Duodenal mucosa (tissue), 2 donors: ENCODE measurements at regions not wholly inside any gene's neighbourhood (a gene's known extent, or its start where the extent isn't known, plus 50 kb on each side); places are given as distances from the start of the nearest gene placed in this dataset.

ENCODE experiments used
- H3K27ac ChIP-seq: one replicate; pipeline ENCODE4 v1.7.0; 2013; ENCODE audit warnings: low read depth, low read length
- H3K27me3 ChIP-seq, 2 donors: one replicate each; pipeline ENCODE4 v1.7.0; 2013; ENCODE audit warnings: low read length in 2 of 2, control low read depth in 1 of 2; ENCODE audit not compliant: insufficient read depth in 2 of 2, control insufficient read depth in 1 of 2
- H3K36me3 ChIP-seq, 2 donors: one replicate each; pipeline ENCODE4 v1.7.0; 2013; ENCODE audit warnings: low read length in 2 of 2, control low read depth in 1 of 2; ENCODE audit not compliant: insufficient read depth in 2 of 2, control insufficient read depth in 1 of 2
- H3K4me1 ChIP-seq, 2 donors: one replicate each; pipeline ENCODE4 v1.7.0; 2013; ENCODE audit warnings: low read length in 2 of 2, control low read depth in 1 of 2; ENCODE audit not compliant: insufficient read depth in 2 of 2, control insufficient read depth in 1 of 2
- H3K4me3 ChIP-seq, 2 donors: one replicate each; pipeline ENCODE4 v1.7.0; 2013; ENCODE audit warnings: low read length in 2 of 2, low read depth in 1 of 2
- H3K9ac ChIP-seq, 2 donors: one replicate each; pipeline ENCODE4 v1.7.0; 2013; ENCODE audit warnings: low read length in 2 of 2, low read depth in 1 of 2
- H3K9me3 ChIP-seq, 2 donors: one replicate each; pipeline ENCODE4 v1.7.0; 2013; ENCODE audit warnings: low read length in 2 of 2, control low read depth in 1 of 2; ENCODE audit not compliant: control insufficient read depth in 1 of 2

GRCh38 chr13:44302940-44303575 is 70.6 kb upstream of the SERP2 start:
- Histone ChIP-seq H3K4me1 (peaks cover 10 to 32% of the 10 kb centered on the region in 2 donors), H3K36me3 (no peaks in the 10 kb centered on the region), H3K9me3 (no peaks in the 10 kb centered on the region), H3K27me3 (no peaks in the 10 kb centered on the region), H3K27ac (no peak overlapping the region), H3K4me3 (no peak overlapping the region), H3K9ac (no peak overlapping the region)

GRCh38 chr13:44303681-44304432 is 69.8 kb upstream of the SERP2 start:
- H3K4me3 ChIP-seq = no peak overlapping the region
- H3K36me3 ChIP-seq = no peaks in the 10 kb centered on the region
- H3K9ac ChIP-seq = no peak overlapping the region
- peaks cover 10 to 32% of the 10 kb centered on the region in 2 donors for H3K4me1 ChIP-seq
- no peaks in the 10 kb centered on the region for H3K9me3 ChIP-seq
- H3K27ac ChIP-seq = no peak overlapping the region
- H3K27me3 ChIP-seq = no peaks in the 10 kb centered on the region

- H3K36me3 ChIP-seq = no peaks in the 10 kb centered on the region
- H3K9ac ChIP-seq = no peak overlapping the region
- H3K27ac ChIP-seq = no peak overlapping the region
- peaks cover 10 to 33% of the 10 kb centered on the region in 2 donors for H3K4me1 ChIP-seq
- H3K4me3 ChIP-seq = no peak overlapping the region
- H3K27me3 ChIP-seq = no peaks in the 10 kb centered on the region
- H3K9me3 ChIP-seq = no peaks in the 10 kb centered on the region
Observed at GRCh38 chr13:44304433-44304725, 69.2 kb upstream of the SERP2 start.

GRCh38 chr13:44305286-44305685 is 68.3 kb upstream of the SERP2 start:
- Histone ChIP-seq H3K4me1 (peaks cover 10 to 40% of the 10 kb centered on the region in 2 donors), H3K4me3 (no peak overlapping the region), H3K36me3 (no peaks in the 10 kb centered on the region), H3K9me3 (no peaks in the 10 kb centered on the region), H3K27me3 (no peaks in the 10 kb centered on the region), H3K27ac (no peak overlapping the region), H3K9ac (no peak overlapping the region)

- Histone ChIP-seq H3K4me3 (no peak overlapping the region), H3K27ac (no peak overlapping the region), H3K9ac (no peak overlapping the region), H3K9me3 (no peaks in the 10 kb centered on the region), H3K36me3 (no peaks in the 10 kb centered on the region), H3K4me1 (peaks cover 10 to 35% of the 10 kb centered on the region in 2 donors), H3K27me3 (no peaks in the 10 kb centered on the region)
Observed at GRCh38 chr13:44305917-44306370, 67.7 kb upstream of the SERP2 start.

- Histone ChIP-seq H3K4me3 (peak overlapping the region in 1 of 2 donors; percentile 25), H3K36me3 (no peaks in the 10 kb centered on the region), H3K9ac (peak overlapping the region in 1 of 2 donors; percentile 29), H3K27me3 (no peaks in the 10 kb centered on the region), H3K9me3 (no peaks in the 10 kb centered on the region), H3K4me1 (peaks cover 5 to 28% of the 10 kb centered on the region in 2 donors), H3K27ac (peak overlapping the region; percentile 47)
Observed at GRCh38 chr13:44306371-44307192, 67.0 kb upstream of the SERP2 start.

- H3K36me3 ChIP-seq = no peaks in the 10 kb centered on the region
- peak overlapping the region in 1 of 2 donors; percentile 4 for H3K9ac ChIP-seq
- H3K27me3 ChIP-seq = no peaks in the 10 kb centered on the region
- H3K4me3 ChIP-seq = no peak overlapping the region
- no peaks in the 10 kb centered on the region for H3K9me3 ChIP-seq
- no peak overlapping the region for H3K27ac ChIP-seq
- peaks cover 5 to 25% of the 10 kb centered on the region in 2 donors for H3K4me1 ChIP-seq
Observed at GRCh38 chr13:44307255-44307654, 66.4 kb upstream of the SERP2 start.

GRCh38 chr13:44307844-44308243 is 65.8 kb upstream of the SERP2 start:
- Histone ChIP-seq H3K36me3 (no peaks in the 10 kb centered on the region), H3K9ac (no peak overlapping the region), H3K27me3 (no peaks in the 10 kb centered on the region), H3K27ac (no peak overlapping the region), H3K4me3 (no peak overlapping the region), H3K9me3 (no peaks in the 10 kb centered on the region), H3K4me1 (peaks cover 5 to 25% of the 10 kb centered on the region in 2 donors)

- H3K27ac ChIP-seq = no peak overlapping the region
- H3K36me3 ChIP-seq = no peaks in the 10 kb centered on the region
- H3K4me3 ChIP-seq = no peak overlapping the region
- peaks cover 5 to 30% of the 10 kb centered on the region in 2 donors for H3K4me1 ChIP-seq
- no peak overlapping the region for H3K9ac ChIP-seq
- H3K9me3 ChIP-seq = no peaks in the 10 kb centered on the region
- H3K27me3 ChIP-seq = no peaks in the 10 kb centered on the region
Observed at GRCh38 chr13:44308352-44308751, 65.3 kb upstream of the SERP2 start.
